Stimulated activated CD4-positive, alpha-beta T cell treated with anti-CD3 and anti-CD28 coated beads, Interleukin-2, amount 100 ng/mL, for 48 hours (primary cell): ENCODE measurements at regions not wholly inside any gene's neighbourhood (a gene's known extent, or its start where the extent isn't known, plus 50 kb on each side); places are given as distances from the start of the nearest gene placed in this dataset.

Experiments used
- DNase-seq, 2 donors: peaks; one replicate each; pipeline ENCODE4 v3.0.0-alpha.2; 2020

GRCh38 chr2:2985020-2985419, 392.6 kb downstream of the EIPR1 start:
- no peak for DNase-seq

- no peak for DNase-seq
Measured at GRCh38 chr2:2981000-2981399, 396.6 kb downstream of the EIPR1 start.

GRCh38 chr2:2974982-2975381, 402.6 kb downstream of the EIPR1 start:
- no peak for DNase-seq

GRCh38 chr2:2960441-2961133, 417.0 kb downstream of the EIPR1 start:
- no peak for DNase-seq

- no peak for DNase-seq
Measured at GRCh38 chr2:2950403-2950952, 427.1 kb downstream of the EIPR1 start.

- DNase-seq, result no peak
Measured at GRCh38 chr2:2947406-2947805, 430.2 kb downstream of the EIPR1 start.

- no peak for DNase-seq
Measured at GRCh38 chr2:2942906-2943305, 434.7 kb downstream of the EIPR1 start.

- DNase-seq, result no peak
Measured at GRCh38 chr2:2942225-2942624, 435.4 kb downstream of the EIPR1 start.

GRCh38 chr2:2941205-2941604, 436.4 kb downstream of the EIPR1 start:
- DNase-seq, result no peak

- no peak for DNase-seq
Measured at GRCh38 chr2:2940702-2941101, 436.9 kb downstream of the EIPR1 start.

- DNase-seq, result no peak
Measured at GRCh38 chr2:2940061-2940460, 437.6 kb downstream of the EIPR1 start.

GRCh38 chr2:2939078-2939795, 438.4 kb downstream of the EIPR1 start:
- DNase-seq, result no peak

- no peak for DNase-seq
Measured at GRCh38 chr2:2938481-2938880, 439.1 kb downstream of the EIPR1 start.

- DNase-seq, result no peak
Measured at GRCh38 chr2:2935445-2936149, 442.0 kb downstream of the EIPR1 start.

- DNase-seq, result no peak
Measured at GRCh38 chr2:2933426-2933825, 444.2 kb downstream of the EIPR1 start.

GRCh38 chr2:2932692-2933305, 444.8 kb downstream of the EIPR1 start:
- no peak for DNase-seq

GRCh38 chr2:2932189-2932588, 445.4 kb downstream of the EIPR1 start:
- DNase-seq, result no peak

GRCh38 chr2:2931318-2932075, 446.1 kb downstream of the EIPR1 start:
- DNase-seq, result no peak

GRCh38 chr2:2930841-2931240, 446.8 kb downstream of the EIPR1 start:
- no peak for DNase-seq

- no peak for DNase-seq
Measured at GRCh38 chr2:2926858-2927175, 450.8 kb downstream of the EIPR1 start.

GRCh38 chr2:2926009-2926857, 451.4 kb downstream of the EIPR1 start:
- no peak for DNase-seq

GRCh38 chr2:2922156-2922555, 455.5 kb downstream of the EIPR1 start:
- DNase-seq, result no peak
